ENCODE measurements at regions not wholly inside any gene's neighbourhood (a gene's known extent, or its start where the extent isn't known, plus 50 kb on each side); places are given as distances from the start of the nearest gene placed in this dataset.
"Not testable (repeated sequence)": the region's sequence is repeated elsewhere in the genome, so short reads cannot be mapped to it uniquely, and the experiment has no call there.

GRCh38 chr12:70080566-70080965 lies 162.7 kb upstream of the CNOT2 start:
- Histone ChIP-seq H3K36me3 (ENCODE audit: control insufficient read depth, insufficient read depth, low read length) (no peaks in the 10 kb centered on the region), H3K4me3 (ENCODE audit: low read depth, low read length) (no peak overlapping the region), H3K27me3 (ENCODE audit: control insufficient read depth, insufficient read depth, low read length) (no peaks in the 10 kb centered on the region)
- DNase-seq (ENCODE audit: low read depth) = no peak
- CTCF ChIA-PET = no interaction called here
- TF ChIP-seq CTCF (IDR thresholded peaks at IDR 0.05; ENCODE audit: insufficient read depth, low read depth, low read length) = no peak
- POLR2A ChIA-PET = no interaction called here

- no peaks in the 10 kb centered on the region for H3K36me3 ChIP-seq (ENCODE audit: control insufficient read depth, insufficient read depth, low read length)
- CTCF ChIA-PET = interaction anchor here (0.6 kb wide), 1 partner anchor 47 kb away, joined by 3 read pairs; no protein-coding TSS in a partner anchor
- H3K27me3 ChIP-seq (ENCODE audit: control insufficient read depth, insufficient read depth, low read length) = no peaks in the 10 kb centered on the region
- TF ChIP-seq CTCF (IDR thresholded peaks at IDR 0.05; ENCODE audit: insufficient read depth, low read depth, low read length) = no peak
- no peak overlapping the region for H3K4me3 ChIP-seq (ENCODE audit: low read depth, low read length)
- POLR2A ChIA-PET = no interaction called here
- DNase-seq (ENCODE audit: low read depth) = no peak
These were observed 160.1 kb upstream of the CNOT2 start for GRCh38 chr12:70082997-70083676.

DNA sequence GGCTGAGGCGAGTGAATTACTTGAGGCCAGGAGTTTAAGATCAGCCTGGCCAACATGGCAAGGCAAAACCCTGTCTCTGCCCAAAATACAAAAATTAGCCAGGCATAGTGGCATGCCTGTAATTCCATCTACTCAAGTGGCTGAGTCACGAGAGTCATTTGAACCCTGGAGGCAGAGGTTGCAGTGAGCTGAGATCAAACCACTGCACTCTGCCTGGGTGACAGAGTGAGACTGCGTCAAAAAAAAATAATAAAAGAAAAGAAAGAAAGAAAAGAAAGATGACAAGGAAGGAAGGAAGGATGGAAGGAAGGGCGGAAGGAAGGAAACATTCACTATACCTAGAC lies 159.6 kb upstream of the CNOT2 start:
- Histone ChIP-seq H3K36me3 (ENCODE audit: control insufficient read depth, insufficient read depth, low read length) (no peaks in the 10 kb centered on the region), H3K4me3 (ENCODE audit: low read depth, low read length) (no peak overlapping the region), H3K27me3 (ENCODE audit: control insufficient read depth, insufficient read depth, low read length) (no peaks in the 10 kb centered on the region)
- no peak for TF ChIP-seq CTCF (IDR thresholded peaks at IDR 0.05; ENCODE audit: insufficient read depth, low read depth, low read length)
- CTCF ChIA-PET = no interaction called here
- DNase-seq (ENCODE audit: low read depth) = no peak
- POLR2A ChIA-PET = no interaction called here

DNA sequence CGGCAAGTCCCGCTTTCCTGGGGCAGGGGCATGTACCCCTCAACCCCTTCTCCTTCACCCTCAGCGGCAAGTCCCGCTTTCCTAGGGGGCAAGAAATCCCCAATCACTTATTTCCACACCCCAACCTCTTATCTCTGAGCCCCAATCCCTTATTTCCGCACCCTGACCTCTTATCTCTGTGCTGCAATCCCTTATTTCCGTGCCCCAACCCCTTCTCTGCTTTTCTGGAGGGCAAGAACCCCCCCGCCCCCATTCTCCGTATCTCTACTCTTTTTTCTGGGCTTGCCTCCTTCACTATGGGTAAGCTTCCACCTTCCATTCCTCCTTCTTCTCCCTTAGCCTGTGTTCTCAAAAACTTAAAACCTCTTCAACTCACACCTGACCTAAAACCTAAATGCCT lies 156.9 kb upstream of the CNOT2 start:
- H3K36me3 ChIP-seq (ENCODE audit: control insufficient read depth, insufficient read depth, low read length); H3K27me3 ChIP-seq (ENCODE audit: control insufficient read depth, insufficient read depth, low read length); CTCF ChIA-PET; DNase-seq (ENCODE audit: low read depth); H3K4me3 ChIP-seq (ENCODE audit: low read depth, low read length); POLR2A ChIA-PET: not testable (repeated sequence)

DNA sequence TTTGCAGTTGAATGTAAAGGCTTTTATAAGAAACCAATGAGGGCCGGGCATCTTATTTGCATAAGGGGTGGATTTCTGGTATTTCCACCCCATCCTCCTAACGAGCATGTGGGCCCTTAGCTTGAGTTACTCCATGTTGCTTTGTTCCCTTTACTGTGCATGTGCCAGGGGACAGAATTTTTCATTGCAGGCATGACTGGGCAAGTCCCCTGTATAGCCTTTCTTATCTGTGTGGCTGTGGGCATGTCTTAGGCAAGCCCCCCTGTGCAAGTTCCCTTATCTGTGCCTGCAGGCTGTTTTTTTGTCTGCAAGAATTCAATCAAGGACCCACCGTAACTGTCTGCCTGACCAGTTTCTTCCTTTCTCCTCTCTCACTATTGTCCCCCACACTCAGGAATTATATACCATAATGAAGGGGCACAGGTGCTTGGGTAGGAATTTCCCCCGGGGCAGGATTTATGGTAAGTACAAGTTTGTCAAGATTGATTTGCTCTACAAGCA lies 152.2 kb upstream of the CNOT2 start:
- ChIA-PET POLR2A (no interaction called here), CTCF (no interaction called here)
- no peak for DNase-seq (ENCODE audit: low read depth)
- no peaks in the 10 kb centered on the region for H3K27me3 ChIP-seq (ENCODE audit: control insufficient read depth, insufficient read depth, low read length)
- no peak overlapping the region for H3K4me3 ChIP-seq (ENCODE audit: low read depth, low read length)
- H3K36me3 ChIP-seq (ENCODE audit: control insufficient read depth, insufficient read depth, low read length) = no peaks in the 10 kb centered on the region
- TF ChIP-seq CTCF (IDR thresholded peaks at IDR 0.05; ENCODE audit: insufficient read depth, low read depth, low read length) = no peak

DNA sequence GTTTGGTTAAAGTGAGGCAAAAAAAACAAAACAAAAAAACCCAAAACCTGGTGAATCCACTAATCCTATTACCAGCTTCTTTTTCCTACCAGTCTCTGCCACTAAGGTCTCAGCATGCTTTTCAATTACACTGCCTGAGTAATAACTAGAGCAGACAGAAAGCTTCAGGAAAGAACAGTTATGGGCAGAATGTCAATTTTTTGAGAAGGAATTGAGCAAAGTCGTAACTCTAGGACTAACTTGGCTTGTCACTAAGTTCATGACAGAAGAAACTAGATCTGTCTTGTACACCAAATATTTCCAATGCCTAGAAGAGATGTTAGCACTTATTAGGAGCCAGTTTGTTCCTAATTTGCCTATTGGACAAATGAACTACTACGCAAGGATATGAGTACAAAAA lies 148.8 kb upstream of the CNOT2 start:
- no peak for TF ChIP-seq CTCF (IDR thresholded peaks at IDR 0.05; ENCODE audit: insufficient read depth, low read depth, low read length)
- H3K4me3 ChIP-seq (ENCODE audit: low read depth, low read length) = no peak overlapping the region
- H3K27me3 ChIP-seq (ENCODE audit: control insufficient read depth, insufficient read depth, low read length) = no peaks in the 10 kb centered on the region
- DNase-seq (ENCODE audit: low read depth) = no peak
- H3K36me3 ChIP-seq (ENCODE audit: control insufficient read depth, insufficient read depth, low read length) = no peaks in the 10 kb centered on the region
- ChIA-PET POLR2A (no interaction called here), CTCF (interaction anchor here (1.0 kb wide), 1 partner anchor 10 kb away, joined by 3 read pairs; no protein-coding TSS in a partner anchor)
